ENCODE measurements at regions not wholly inside any gene's neighbourhood (a gene's known extent, or its start where the extent isn't known, plus 50 kb on each side); places are given as distances from the start of the nearest gene placed in this dataset.

DNA sequence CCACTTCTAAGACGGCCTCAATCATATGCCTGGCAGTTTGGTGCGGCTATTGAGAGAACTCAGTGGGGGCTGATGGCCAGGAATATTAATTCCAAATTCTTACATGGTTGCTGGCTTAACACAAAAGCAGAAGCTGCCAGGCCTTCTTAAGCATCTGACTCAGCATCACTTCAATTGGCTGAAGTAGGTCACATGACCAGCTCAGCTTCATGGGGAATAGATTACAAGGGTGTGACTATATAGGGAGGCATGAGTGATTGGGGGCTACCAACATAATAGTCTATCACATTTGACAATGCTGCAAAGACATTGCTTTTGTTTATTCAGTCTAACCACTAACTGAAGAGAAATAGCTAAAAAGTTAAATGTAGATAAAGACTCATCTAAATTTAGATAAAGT is 101.6 kb upstream of the ANKRD28 start:
- DNase-seq, result peak; percentile 57
- TF ChIP-seq CTCF (conservative IDR thresholded peaks at IDR 0.05), result no peak
- Mint-ChIP-seq H3K4me1 (no peaks in the 10 kb centered on the region), H3K27ac (no peak overlapping the region), H3K27me3 (ENCODE audit: insufficient read depth) (no peaks in the 10 kb centered on the region), H3K9me3 (no peaks in the 10 kb centered on the region), H3K4me3 (no peak overlapping the region), H3K36me3 (ENCODE audit: low read depth) (no peaks in the 10 kb centered on the region)
- 83 to 90% methylated on average over 2 of the region's 2 CpGs for WGBS, 2 experiments (ENCODE audit: insufficient coverage in 1 of 2, insufficient read length in 1 of 2)
- Histone ChIP-seq H3K9me3 (ENCODE audit: control insufficient read depth, low read length) (no peaks in the 10 kb centered on the region), H3K27me3 (ENCODE audit: control insufficient read depth, insufficient read depth, low read length, poor library complexity, severe bottlenecking) (no peaks in the 10 kb centered on the region), H3K36me3 (ENCODE audit: control insufficient read depth, insufficient read depth, low read length) (no peaks in the 10 kb centered on the region), H3K9ac (ENCODE audit: extremely low read depth, low read length, poor library complexity, severe bottlenecking) (no peak overlapping the region), H3K4me1 (ENCODE audit: control insufficient read depth, insufficient read depth, low read length) (no peaks in the 10 kb centered on the region), H3K4me3 (ENCODE audit: low read length) (no peak overlapping the region), H3K27ac (ENCODE audit: low read depth, low read length) (no peak overlapping the region)

GRCh38 chr3:15903164-15903563 is 105.4 kb upstream of the ANKRD28 start:
- no peaks in the 10 kb centered on the region for H3K36me3 ChIP-seq (ENCODE audit: control insufficient read depth, insufficient read depth, low read length)
- no peak overlapping the region for H3K4me3 ChIP-seq (ENCODE audit: low read length)
- no peaks in the 10 kb centered on the region for H3K9me3 ChIP-seq (ENCODE audit: control insufficient read depth, low read length)
- H3K27me3 Mint-ChIP-seq (ENCODE audit: insufficient read depth), result no peaks in the 10 kb centered on the region
- no peaks in the 10 kb centered on the region for H3K27me3 ChIP-seq (ENCODE audit: control insufficient read depth, insufficient read depth, low read length, poor library complexity, severe bottlenecking)
- peaks cover 4% of the 10 kb centered on the region for H3K9me3 Mint-ChIP-seq
- no peak overlapping the region for H3K27ac ChIP-seq (ENCODE audit: low read depth, low read length)
- no peaks in the 10 kb centered on the region for H3K4me1 Mint-ChIP-seq
- no peak overlapping the region for H3K9ac ChIP-seq (ENCODE audit: extremely low read depth, low read length, poor library complexity, severe bottlenecking)
- no peak for TF ChIP-seq CTCF (conservative IDR thresholded peaks at IDR 0.05)
- no peak for DNase-seq
- H3K4me3 Mint-ChIP-seq, result no peak overlapping the region
- no peaks in the 10 kb centered on the region for H3K36me3 Mint-ChIP-seq (ENCODE audit: low read depth)
- WGBS, 2 experiments (ENCODE audit: insufficient coverage in 1 of 2, insufficient read length in 1 of 2), result 96 to 97% methylated on average over 3 of the region's 3 CpGs
- no peaks in the 10 kb centered on the region for H3K4me1 ChIP-seq (ENCODE audit: control insufficient read depth, insufficient read depth, low read length)
- H3K27ac Mint-ChIP-seq, result no peak overlapping the region

DNA sequence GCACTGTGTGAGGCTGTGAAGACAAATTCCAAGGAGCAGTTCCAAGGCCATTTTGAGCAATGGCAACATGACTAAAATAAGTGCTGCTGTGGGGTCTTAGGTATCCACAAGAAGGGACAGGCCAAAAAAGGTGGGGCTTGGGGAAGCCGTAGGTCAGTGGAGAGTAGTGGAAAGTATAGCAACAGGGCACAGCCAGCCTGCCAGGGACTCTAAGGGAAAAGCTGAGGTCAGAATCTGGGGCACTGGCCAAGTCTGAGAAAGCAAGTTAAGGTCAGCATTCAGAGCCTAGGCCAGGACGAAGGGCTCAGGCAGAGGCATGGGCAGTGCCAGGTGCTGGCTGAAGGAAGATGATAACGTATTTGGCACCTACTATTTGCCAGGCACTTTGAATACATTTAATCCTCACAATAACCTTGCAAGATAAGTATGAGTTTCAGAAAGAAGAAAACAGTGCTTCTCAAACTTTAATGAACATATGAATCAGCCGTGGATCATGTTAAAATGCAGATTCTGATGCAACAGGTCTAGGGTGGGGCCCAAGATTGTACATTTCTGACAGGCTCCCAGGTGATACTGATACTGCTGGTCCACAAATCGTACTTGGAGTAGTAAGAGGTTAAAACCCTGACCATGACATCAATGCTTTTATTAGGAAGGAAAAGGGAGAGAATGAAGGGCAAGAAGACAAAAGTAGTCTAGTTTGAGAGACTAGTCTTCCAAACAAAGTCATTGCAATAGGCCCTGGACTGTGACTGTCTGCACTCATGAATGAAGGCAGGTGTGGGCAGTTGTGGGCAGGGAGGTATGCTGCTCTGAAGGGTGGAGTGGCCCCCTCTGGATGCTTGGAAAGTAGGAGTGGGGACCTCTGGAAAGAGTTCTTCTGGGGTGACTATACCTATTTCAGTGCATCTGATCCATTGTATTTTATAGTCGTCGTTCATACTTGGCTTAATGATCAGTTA is 106.3 kb upstream of the ANKRD28 start:
- Histone ChIP-seq H3K36me3 (ENCODE audit: control insufficient read depth, insufficient read depth, low read length) (no peaks in the 10 kb centered on the region), H3K9ac (ENCODE audit: extremely low read depth, low read length, poor library complexity, severe bottlenecking) (no peak overlapping the region), H3K4me3 (ENCODE audit: low read length) (no peak overlapping the region), H3K27me3 (ENCODE audit: control insufficient read depth, insufficient read depth, low read length, poor library complexity, severe bottlenecking) (no peaks in the 10 kb centered on the region), H3K4me1 (ENCODE audit: control insufficient read depth, insufficient read depth, low read length) (no peaks in the 10 kb centered on the region), H3K27ac (ENCODE audit: low read depth, low read length) (no peak overlapping the region), H3K9me3 (ENCODE audit: control insufficient read depth, low read length) (no peaks in the 10 kb centered on the region)
- TF ChIP-seq CTCF (conservative IDR thresholded peaks at IDR 0.05), result no peak
- H3K9me3 Mint-ChIP-seq, result peaks cover 8% of the 10 kb centered on the region
- no peaks in the 10 kb centered on the region for H3K36me3 Mint-ChIP-seq (ENCODE audit: low read depth)
- no peak overlapping the region for H3K27ac Mint-ChIP-seq
- H3K4me1 Mint-ChIP-seq, result no peaks in the 10 kb centered on the region
- 94% methylated on average over 3 to 7 of the region's 7 CpGs for whole genome bisulfite sequencing, 2 experiments (ENCODE audit: insufficient coverage in 1 of 2, insufficient read length in 1 of 2)
- no peaks in the 10 kb centered on the region for H3K27me3 Mint-ChIP-seq (ENCODE audit: insufficient read depth)
- DNase-seq, result no peak
- H3K4me3 Mint-ChIP-seq, result no peak overlapping the region

Measured in endodermal cell (in vitro differentiated cells).